NCI-H128 (cell line): ENCODE measurements at regions not wholly inside any gene's neighbourhood (a gene's known extent, or its start where the extent isn't known, plus 50 kb on each side); places are given as distances from the start of the nearest gene placed in this dataset.

ENCODE experiments used
- DNase-seq: peaks from one replicate; lab custom pipeline; 2025; ENCODE audit not compliant: unreplicated experiment; lab: John Stamatoyannopoulos, UW

DNA sequence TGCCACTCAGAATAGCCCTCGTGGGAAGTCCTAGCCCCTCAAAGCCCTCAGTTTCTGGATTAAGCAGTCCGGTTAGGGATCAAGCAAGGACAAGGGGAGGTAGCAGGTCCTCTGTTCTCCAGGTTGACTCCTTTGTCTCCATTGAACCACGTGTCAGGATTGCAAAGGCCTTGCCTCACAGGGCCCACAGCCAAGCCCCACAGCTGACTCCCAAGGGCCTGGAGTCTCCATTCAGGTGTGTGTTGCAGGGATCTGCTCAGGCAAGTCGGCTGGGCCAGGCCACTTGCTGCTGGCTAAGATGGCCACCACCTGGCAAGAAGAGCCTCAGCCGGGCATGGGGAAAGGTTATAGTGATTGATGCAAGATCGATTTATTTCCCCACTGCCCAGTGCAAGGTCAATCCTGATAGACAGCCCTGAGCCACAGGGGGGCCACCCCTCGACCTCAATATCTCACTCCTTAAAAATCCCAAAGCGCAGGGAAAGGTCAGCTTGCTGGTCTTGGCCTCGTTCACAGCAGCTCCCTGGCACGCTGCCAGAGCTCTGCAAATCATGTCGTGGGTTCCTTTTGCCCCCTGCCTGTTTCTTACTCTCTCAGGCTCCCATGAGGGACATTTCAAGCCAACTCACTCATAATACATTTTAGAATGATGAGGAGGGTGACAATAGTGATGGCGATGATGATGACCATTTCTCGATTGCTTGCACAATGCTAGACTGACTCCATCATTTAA lies 75.9 kb downstream of the EDN3 start:
- no peak for DNase-seq

- DNase-seq, result no peak
These were observed 76.6 kb downstream of the EDN3 start for GRCh38 chr20:59376998-59377397.

- DNase-seq, result no peak
These were observed 77.4 kb downstream of the EDN3 start for GRCh38 chr20:59377842-59378241.

DNA sequence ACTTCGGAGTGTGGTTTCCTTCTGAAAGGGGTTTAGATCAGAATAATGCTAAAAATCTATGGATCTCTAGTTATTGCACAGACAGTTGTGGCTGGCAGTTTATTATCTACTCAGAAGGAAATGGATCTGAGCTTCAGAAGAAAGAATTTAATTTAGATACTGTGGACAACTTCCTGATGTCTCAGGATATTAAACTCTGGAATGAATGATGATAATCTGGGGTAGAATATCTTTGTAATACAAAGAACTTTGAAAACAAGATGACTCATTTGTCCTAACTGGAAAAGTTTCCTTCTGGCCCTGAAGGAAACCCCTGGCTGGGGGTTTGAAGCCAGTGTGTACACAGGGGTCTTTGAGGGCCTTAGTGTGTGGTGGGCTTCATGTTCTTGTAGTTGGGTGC lies 78.0 kb downstream of the EDN3 start:
- DNase-seq, result no peak

GRCh38 chr20:59378966-59379365 lies 78.6 kb downstream of the EDN3 start:
- DNase-seq, result no peak

GRCh38 chr20:59381689-59382088 lies 81.3 kb downstream of the EDN3 start:
- DNase-seq, result no peak

DNA sequence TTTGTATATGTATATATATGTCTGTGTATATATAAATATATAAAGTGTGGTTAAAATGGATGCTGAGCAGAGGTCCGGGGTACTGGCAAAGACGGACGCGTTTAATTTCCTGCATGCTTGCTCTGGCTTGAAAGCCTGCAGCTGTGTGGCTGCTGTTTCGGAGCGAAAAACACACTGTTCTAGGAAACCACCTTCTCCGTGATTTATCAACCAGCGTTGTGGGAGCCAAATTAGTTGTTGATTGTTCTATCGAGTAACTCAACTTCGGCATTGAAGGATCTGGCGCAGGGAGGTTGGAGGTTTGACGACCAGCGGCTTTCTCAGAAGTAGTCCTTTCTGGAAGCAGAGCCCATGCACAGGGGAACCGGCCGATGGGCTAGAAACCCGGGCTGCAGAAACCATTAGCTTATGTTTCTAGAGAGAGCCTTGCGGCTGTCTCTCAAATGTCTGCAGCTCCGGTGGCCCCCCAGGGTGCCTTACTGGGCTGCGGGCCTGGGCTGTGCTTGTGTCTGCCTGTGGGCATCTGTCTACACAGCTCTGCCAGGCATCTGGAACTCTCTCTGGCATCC lies 81.8 kb downstream of the EDN3 start:
- no peak for DNase-seq

DNA sequence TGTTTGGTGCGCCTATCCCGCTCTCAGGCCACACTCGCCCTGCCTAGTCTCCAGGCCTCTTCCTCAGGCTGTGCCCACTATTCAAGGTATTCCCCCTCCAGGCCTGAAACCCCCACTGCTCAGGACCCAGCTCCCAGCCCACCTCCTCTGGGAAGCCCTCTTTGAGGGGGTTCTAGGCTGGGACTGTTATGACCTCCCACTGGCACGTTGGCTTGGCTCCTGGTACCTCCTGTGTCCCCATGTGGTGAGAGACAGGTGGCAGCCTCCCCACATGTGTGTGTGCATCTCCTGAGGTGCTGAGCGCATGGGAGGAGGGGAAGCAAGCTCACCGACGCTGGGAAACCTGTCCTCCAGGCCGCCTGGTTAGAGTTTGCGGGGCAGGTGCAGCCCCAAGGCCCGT lies 82.5 kb downstream of the EDN3 start:
- DNase-seq, result no peak

DNA sequence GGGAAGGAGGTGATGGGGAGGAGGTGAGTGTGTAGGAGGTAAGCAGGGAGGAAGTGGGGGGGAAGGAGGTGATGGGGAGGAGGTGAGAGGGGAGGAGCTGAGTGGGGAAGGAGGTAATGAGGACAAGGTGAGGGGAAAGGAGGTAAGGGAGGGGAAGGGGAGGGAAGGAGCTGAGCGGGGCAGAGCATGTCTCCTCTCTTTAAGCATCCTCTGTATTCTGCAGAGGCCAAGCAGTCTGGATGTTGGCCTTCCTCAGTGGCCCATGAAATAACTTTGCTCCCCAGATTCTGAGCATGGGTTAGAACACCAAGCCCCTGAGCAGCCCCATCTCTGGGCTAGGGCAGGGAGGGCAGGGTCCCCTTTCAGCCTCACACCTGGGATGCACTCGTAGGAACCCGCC lies 84.6 kb downstream of the EDN3 start:
- DNase-seq, result no peak

DNA sequence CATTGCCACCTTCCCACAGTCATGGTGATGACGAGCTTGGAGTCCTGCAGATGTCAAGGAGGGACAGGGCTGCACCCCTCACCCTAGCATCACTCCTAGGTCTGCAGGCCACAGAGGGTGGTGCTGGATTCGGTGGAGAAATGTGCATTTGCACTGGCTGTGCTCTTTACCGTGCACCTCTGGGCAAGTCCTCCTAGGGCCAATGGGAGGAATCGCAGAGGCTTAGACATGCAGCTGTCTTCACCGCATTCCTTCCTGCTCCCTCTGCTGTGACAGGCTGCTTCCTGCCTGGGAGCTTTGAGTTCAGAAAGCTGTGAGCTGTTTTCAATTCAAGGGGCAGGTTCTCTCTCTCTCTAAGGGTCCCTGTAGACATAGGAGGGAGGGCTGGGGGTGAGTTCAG lies 85.1 kb downstream of the EDN3 start:
- no peak for DNase-seq

GRCh38 chr20:59386809-59387208 lies 86.4 kb downstream of the EDN3 start:
- no peak for DNase-seq

DNA sequence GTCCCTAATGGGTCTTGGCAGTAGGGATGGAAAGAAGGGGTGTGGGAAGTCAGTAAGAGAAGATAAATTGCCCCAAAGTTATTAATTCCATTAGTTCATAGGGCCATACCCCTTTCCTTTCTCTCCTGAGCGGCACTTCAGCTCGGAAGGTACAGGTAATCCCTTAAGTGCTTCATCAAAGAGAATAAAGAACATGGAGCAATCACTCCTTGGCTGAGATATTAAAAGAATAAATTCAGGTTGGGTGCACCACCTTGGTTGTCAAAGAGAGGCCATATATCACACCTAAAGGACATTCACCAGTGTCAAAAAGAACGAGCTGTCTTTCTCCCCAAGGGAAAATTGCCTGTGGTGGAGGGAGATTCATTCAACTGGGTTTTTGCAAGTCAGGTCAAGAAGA lies 87.5 kb downstream of the EDN3 start:
- DNase-seq, result no peak

GRCh38 chr20:59388402-59388801 lies 88.0 kb downstream of the EDN3 start:
- no peak for DNase-seq

DNA sequence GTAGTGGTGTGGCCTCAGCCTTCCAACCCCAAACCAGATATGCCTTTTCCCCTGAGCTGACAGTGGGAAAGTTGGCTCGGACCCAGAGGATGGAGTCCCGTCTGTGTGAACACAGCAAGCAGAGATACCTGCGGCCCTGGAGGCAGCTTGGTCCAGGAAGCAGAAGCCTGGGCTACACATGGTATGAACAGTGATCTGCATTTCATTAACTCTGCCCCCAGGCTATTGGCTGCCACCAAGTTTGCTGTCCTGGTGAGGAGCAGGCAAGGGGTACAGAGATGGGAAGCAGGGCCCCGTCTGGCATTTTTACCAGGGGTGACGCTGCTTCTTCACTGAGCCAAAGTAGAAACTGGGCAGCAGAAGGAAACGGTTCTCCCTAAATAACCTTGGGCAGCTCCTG lies 90.0 kb downstream of the EDN3 start:
- DNase-seq, result no peak

DNA sequence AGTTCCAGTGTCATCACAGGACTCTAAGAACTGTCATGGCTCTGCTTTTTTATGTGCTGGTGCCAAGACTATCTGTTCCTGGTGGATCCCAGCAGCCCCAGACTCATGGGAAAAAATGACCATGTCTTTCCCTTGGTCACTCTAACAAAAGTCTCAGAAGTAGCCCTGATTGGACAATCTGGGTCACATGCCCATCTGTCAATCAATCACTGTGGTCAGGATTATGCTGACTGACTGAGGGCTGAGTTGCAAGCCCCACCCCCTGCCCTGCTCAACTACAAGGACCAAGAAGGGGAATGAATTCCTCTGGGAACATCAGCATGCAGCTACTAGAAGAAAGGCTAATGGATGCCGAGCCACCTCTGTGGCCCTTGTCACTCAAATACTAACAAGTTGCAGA lies 91.6 kb downstream of the EDN3 start:
- DNase-seq, result no peak

DNA sequence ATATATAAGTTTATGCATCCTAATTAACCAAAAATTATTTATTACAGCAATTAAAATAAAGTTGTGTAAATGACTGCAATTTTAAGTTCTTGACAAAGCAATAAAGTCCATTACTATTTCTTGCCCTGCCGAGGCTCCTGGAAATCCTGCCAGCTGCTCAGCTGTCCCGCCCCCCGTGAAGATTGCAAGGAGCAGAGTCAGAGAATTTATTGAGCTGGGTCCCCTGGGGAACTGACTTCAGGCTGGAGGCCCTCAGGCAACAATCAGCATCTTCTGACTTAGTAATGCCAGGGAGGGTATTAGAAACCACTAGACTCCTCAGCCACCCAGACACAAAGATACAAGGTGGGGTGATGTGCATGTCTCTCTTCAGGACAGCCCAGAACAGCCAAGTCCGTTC lies 92.3 kb downstream of the EDN3 start:
- no peak for DNase-seq

DNA sequence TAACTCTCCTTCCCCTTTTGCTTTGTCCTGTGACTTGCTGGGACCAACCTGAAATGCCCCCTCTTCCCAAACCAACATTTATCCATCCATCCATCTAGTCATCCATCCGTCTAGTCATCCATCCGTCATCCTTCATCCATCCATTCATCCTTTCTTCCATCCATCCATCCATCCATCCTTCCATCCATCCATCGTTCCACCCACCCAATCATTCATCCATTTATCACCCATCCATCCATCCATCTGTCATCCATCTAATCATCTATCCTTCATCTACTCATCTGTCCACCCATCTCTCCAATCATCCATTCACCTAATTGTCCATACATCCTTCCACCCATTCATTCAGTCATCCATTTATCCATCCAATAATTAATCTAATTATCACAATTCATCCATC lies 92.7 kb downstream of the EDN3 start:
- DNase-seq, result no peak

DNA sequence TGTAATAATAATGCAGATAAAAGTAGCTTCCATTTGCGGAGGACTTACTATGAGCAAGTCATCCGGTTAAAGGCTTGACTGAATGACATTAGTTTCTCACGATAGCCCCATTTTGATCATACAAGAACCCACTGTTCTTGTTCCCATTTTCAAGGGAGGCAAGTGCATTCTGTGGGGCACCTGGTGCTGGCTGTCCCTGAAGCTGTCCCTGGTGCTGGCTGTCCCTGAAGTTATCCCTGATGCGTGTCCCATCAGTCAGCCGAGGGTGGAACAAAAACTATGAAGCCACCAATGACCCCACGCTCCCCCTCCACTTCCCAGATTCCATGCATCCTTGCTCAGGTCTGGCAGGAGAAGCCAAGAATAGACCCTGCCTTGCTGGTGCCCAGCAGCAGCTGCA lies 95.3 kb downstream of the EDN3 start:
- DNase-seq, result no peak

GRCh38 chr20:59398537-59399205 lies 98.3 kb downstream of the EDN3 start:
- DNase-seq, result no peak

DNA sequence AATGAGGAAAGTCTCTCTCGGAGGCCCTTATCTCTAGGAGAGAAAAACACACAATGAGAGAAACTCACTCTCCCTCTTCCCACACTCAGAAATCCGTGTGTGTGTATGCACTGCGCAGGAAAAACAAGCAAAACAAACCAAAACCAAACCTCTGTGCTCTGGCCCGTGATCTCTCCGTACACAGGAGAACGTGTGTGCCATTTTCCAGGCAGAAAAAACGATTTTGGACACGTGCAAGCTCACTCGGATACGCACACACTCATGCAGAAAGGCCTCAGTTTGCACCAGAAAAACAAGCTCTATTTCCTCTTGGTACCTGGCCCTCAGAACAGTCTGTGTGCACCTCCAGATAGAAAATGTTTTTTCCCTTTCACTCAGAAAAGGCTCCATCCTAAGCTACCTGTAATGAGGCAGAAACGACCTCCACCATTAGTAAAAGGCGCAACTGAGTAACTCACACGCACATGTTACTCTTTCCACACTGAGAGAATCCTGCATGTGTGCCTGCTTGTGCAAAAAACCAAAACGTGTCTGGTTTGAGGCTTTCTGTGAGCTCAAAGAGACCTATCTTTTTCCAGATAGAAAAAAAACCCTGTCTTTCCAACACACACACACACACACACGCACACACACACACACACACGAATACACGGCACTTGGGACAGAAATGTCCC lies 99.2 kb downstream of the EDN3 start:
- DNase-seq, result no peak

DNA sequence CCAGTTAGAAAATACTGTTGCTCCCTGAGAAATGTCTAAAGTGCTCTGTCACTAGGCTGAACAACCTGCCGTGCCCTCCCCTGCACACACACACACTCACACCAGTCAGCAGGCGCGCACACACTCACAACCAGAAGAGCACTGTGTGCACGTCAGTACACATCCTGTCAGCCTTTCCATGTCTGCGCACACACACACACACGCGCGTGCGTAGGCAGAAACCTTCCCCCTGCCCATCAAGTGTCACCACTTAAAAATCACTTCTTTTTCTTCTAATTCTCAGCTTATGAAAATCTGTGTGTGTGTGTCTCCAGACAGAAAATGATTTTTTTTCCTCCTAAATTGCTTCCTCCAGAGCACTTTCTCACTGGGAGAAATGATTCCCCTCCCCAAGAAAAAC lies 100.3 kb downstream of the EDN3 start:
- DNase-seq, result no peak

GRCh38 chr20:59402681-59403080 lies 102.3 kb downstream of the EDN3 start:
- no peak for DNase-seq
